GM12892 (cell line): ENCODE measurements at regions not wholly inside any gene's neighbourhood (a gene's known extent, or its start where the extent isn't known, plus 50 kb on each side); places are given as distances from the start of the nearest gene placed in this dataset.

Experiments used
- POLR2A ChIP-seq: IDR thresholded peaks from 2 replicates; pipeline ENCODE4 v1.6.1; 2011; ENCODE audit warnings: low read depth, low read length, control low read depth
- POLR2AphosphoS5 ChIP-seq: IDR thresholded peaks from 2 replicates; pipeline ENCODE4 v1.6.1; 2011; ENCODE audit warnings: low read depth, low read length, control low read depth
- TAF1 ChIP-seq: IDR thresholded peaks from 2 replicates; pipeline ENCODE4 v1.6.1; 2011; ENCODE audit warnings: low read depth, mild to moderate bottlenecking, control low read depth, low read length, borderline replicate concordance

DNA sequence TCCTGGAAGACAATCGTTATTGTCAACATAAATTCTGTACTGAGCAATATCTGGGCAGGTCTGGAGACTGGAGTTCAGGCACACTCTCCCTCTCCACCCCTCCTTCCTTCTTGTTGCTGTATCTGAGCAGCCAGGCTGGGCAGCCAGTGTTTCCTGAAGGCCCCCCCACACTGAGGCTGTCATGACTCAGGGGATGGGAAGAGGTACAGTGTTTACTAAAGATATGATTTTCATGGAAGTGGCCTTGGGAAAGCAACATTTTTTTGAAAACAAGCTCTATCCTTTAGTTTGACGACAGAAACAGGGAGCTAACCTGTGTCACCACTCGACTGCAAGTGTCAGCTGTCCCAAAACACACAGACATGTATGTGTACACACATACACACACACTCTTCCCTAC is 1485.4 kb upstream of the TMEM132C start:
- TF ChIP-seq POLR2A = no peak
- no peak for TF ChIP-seq POLR2AphosphoS5
- TF ChIP-seq TAF1 = no peak
